Stimulated activated CD8-positive, alpha-beta memory T cell treated with anti-CD3 and anti-CD28 coated beads, Interleukin-15, amount 100 ng/mL, for 48 hours (primary cell): ENCODE measurements at regions not wholly inside any gene's neighbourhood (a gene's known extent, or its start where the extent isn't known, plus 50 kb on each side); places are given as distances from the start of the nearest gene placed in this dataset.

ENCODE experiments used
- DNase-seq, 2 donors: peaks; one replicate each; pipeline ENCODE4 v3.0.0-alpha.2; 2020; ENCODE audit warnings: low read depth in 2 of 2

- DNase-seq = no peak
These were observed 336.2 kb upstream of the PMFBP1 start for GRCh38 chr16:72508191-72508590.

- DNase-seq = no peak
These were observed 330.6 kb upstream of the PMFBP1 start for GRCh38 chr16:72502594-72503005.

GRCh38 chr16:72501739-72502593 is 330.0 kb upstream of the PMFBP1 start:
- DNase-seq = peak; percentile 3 to 10

GRCh38 chr16:72500545-72500944 is 328.6 kb upstream of the PMFBP1 start:
- DNase-seq = no peak

- no peak for DNase-seq
These were observed 321.9 kb upstream of the PMFBP1 start for GRCh38 chr16:72493716-72494415.

GRCh38 chr16:72487283-72487682 is 315.3 kb upstream of the PMFBP1 start:
- DNase-seq = no peak

- no peak for DNase-seq
These were observed 310.7 kb upstream of the PMFBP1 start for GRCh38 chr16:72482695-72483094.

GRCh38 chr16:72481419-72481818 is 309.5 kb upstream of the PMFBP1 start:
- DNase-seq = no peak

- no peak for DNase-seq
These were observed 309.0 kb upstream of the PMFBP1 start for GRCh38 chr16:72480911-72481310.

GRCh38 chr16:72475688-72476087 is 303.7 kb upstream of the PMFBP1 start:
- DNase-seq = no peak

GRCh38 chr16:72474501-72475123 is 302.7 kb upstream of the PMFBP1 start:
- peak in 1 of 2 donors; percentile 1 for DNase-seq

GRCh38 chr16:72473631-72474030 is 301.7 kb upstream of the PMFBP1 start:
- DNase-seq = no peak

GRCh38 chr16:72471317-72471924 is 299.5 kb upstream of the PMFBP1 start:
- no peak for DNase-seq

- no peak for DNase-seq
These were observed 298.6 kb upstream of the PMFBP1 start for GRCh38 chr16:72470541-72470940.

- DNase-seq = no peak
These were observed 298.0 kb upstream of the PMFBP1 start for GRCh38 chr16:72469932-72470331.

- DNase-seq = no peak
These were observed 296.6 kb upstream of the PMFBP1 start for GRCh38 chr16:72468582-72468981.

GRCh38 chr16:72467157-72467759 is 295.3 kb upstream of the PMFBP1 start:
- DNase-seq = no peak

- no peak for DNase-seq
These were observed 292.8 kb upstream of the PMFBP1 start for GRCh38 chr16:72464597-72465368.

GRCh38 chr16:72464052-72464451 is 292.1 kb upstream of the PMFBP1 start:
- no peak for DNase-seq

GRCh38 chr16:72458035-72458434 is 286.1 kb upstream of the PMFBP1 start:
- DNase-seq = no peak
